ENCODE measurements at regions not wholly inside any gene's neighbourhood (a gene's known extent, or its start where the extent isn't known, plus 50 kb on each side); places are given as distances from the start of the nearest gene placed in this dataset.

DNA sequence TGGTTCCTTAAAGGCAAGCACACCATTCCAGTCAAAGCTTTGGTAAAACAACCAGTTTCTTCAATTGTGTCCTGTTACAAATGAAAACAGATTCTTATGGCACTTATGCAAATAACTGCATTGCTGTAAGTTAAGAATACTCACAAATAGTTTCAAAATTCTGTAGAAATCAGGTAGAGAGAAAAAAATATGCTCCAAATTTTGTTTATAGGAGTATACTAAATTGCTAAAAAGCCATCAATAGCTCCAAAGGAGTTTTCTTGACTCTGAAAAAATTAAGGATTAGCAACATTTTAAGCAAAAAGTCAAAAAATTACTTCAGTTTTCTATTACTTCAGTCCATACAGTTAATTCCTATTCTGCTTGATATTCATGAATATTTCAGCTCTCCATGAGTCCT, 51.3 kb upstream of the KAT6B start:
- H3K4me3 ChIP-seq (ENCODE audit: low read depth, low read length) = no peak overlapping the region
- TF ChIP-seq, protein P1, sequence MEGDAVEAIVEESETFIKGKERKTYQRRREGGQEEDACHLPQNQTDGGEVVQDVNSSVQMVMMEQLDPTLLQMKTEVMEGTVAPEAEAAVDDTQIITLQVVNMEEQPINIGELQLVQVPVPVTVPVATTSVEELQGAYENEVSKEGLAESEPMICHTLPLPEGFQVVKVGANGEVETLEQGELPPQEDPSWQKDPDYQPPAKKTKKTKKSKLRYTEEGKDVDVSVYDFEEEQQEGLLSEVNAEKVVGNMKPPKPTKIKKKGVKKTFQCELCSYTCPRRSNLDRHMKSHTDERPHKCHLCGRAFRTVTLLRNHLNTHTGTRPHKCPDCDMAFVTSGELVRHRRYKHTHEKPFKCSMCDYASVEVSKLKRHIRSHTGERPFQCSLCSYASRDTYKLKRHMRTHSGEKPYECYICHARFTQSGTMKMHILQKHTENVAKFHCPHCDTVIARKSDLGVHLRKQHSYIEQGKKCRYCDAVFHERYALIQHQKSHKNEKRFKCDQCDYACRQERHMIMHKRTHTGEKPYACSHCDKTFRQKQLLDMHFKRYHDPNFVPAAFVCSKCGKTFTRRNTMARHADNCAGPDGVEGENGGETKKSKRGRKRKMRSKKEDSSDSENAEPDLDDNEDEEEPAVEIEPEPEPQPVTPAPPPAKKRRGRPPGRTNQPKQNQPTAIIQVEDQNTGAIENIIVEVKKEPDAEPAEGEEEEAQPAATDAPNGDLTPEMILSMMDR (IDR thresholded peaks at IDR 0.05; ENCODE audit: borderline replicate concordance, insufficient read depth, low read depth, low read length) = no peak

Measured in GM12875 (cell line).